Stimulated activated CD8-positive, alpha-beta memory T cell treated with anti-CD3 and anti-CD28 coated beads, Interleukin-7, amount 100 ng/mL, for 4 hours (primary cell): ENCODE measurements at regions not wholly inside any gene's neighbourhood (a gene's known extent, or its start where the extent isn't known, plus 50 kb on each side); places are given as distances from the start of the nearest gene placed in this dataset.

Experiments
- DNase-seq, 2 donors: peaks; one replicate each; pipeline ENCODE4 v3.0.0-alpha.2; 2020; ENCODE audit warnings: low read depth in 2 of 2

- no peak for DNase-seq
These were observed 75.1 kb upstream of the ZBTB40 start for GRCh38 chr1:22376546-22376945.

- DNase-seq: no peak
These were observed 74.7 kb upstream of the ZBTB40 start for GRCh38 chr1:22376976-22377375.

GRCh38 chr1:22379566-22379965, 72.1 kb upstream of the ZBTB40 start:
- no peak for DNase-seq

- no peak for DNase-seq
These were observed 71.4 kb upstream of the ZBTB40 start for GRCh38 chr1:22380024-22380785.

GRCh38 chr1:22383526-22384294, 67.9 kb upstream of the ZBTB40 start:
- no peak for DNase-seq

- DNase-seq: no peak
These were observed 66.1 kb upstream of the ZBTB40 start for GRCh38 chr1:22385537-22385936.

- DNase-seq: no peak
These were observed 64.9 kb upstream of the ZBTB40 start for GRCh38 chr1:22386774-22387173.

- no peak for DNase-seq
These were observed 63.6 kb upstream of the ZBTB40 start for GRCh38 chr1:22387919-22388580.

GRCh38 chr1:22388671-22389450, 62.8 kb upstream of the ZBTB40 start:
- no peak for DNase-seq

GRCh38 chr1:22393587-22393986, 58.1 kb upstream of the ZBTB40 start:
- DNase-seq: no peak

- no peak for DNase-seq
These were observed 52.8 kb upstream of the ZBTB40 start for GRCh38 chr1:22398656-22399420.

- DNase-seq: no peak
These were observed 52.1 kb upstream of the ZBTB40 start for GRCh38 chr1:22399421-22400091.
